ENCODE measurements at regions not wholly inside any gene's neighbourhood (a gene's known extent, or its start where the extent isn't known, plus 50 kb on each side); places are given as distances from the start of the nearest gene placed in this dataset.

- no peak for DNase-seq (ENCODE audit: extremely low read depth, low read depth, low spot score)
These were observed 84.9 kb downstream of the MID1IP1 start for GRCh38 chrX:38886112-38886511.

- no peak for DNase-seq (ENCODE audit: extremely low read depth, low read depth, low spot score)
These were observed 86.0 kb downstream of the MID1IP1 start for GRCh38 chrX:38887222-38887621.

GRCh38 chrX:38890326-38890725 is 89.1 kb downstream of the MID1IP1 start:
- no peak for DNase-seq (ENCODE audit: extremely low read depth, low read depth, low spot score)

- DNase-seq (ENCODE audit: extremely low read depth, low read depth, low spot score): no peak
These were observed 89.7 kb downstream of the MID1IP1 start for GRCh38 chrX:38890963-38891362.

GRCh38 chrX:38891641-38892413 is 90.6 kb downstream of the MID1IP1 start:
- no peak for DNase-seq (ENCODE audit: extremely low read depth, low read depth, low spot score)

GRCh38 chrX:38893441-38893840 is 92.2 kb downstream of the MID1IP1 start:
- DNase-seq (ENCODE audit: extremely low read depth, low read depth, low spot score): no peak

GRCh38 chrX:38895775-38896174 is 94.5 kb downstream of the MID1IP1 start:
- no peak for DNase-seq (ENCODE audit: extremely low read depth, low read depth, low spot score)

- DNase-seq (ENCODE audit: extremely low read depth, low read depth, low spot score): no peak
These were observed 95.6 kb downstream of the MID1IP1 start for GRCh38 chrX:38896724-38897298.

- DNase-seq (ENCODE audit: extremely low read depth, low read depth, low spot score): no peak
These were observed 97.0 kb downstream of the MID1IP1 start for GRCh38 chrX:38898261-38898660.

GRCh38 chrX:38899650-38900049 is 98.4 kb downstream of the MID1IP1 start:
- no peak for DNase-seq (ENCODE audit: extremely low read depth, low read depth, low spot score)

- no peak for DNase-seq (ENCODE audit: extremely low read depth, low read depth, low spot score)
These were observed 99.5 kb downstream of the MID1IP1 start for GRCh38 chrX:38900719-38901118.

GRCh38 chrX:38902972-38903492 is 101.8 kb downstream of the MID1IP1 start:
- no peak for DNase-seq (ENCODE audit: extremely low read depth, low read depth, low spot score)

GRCh38 chrX:38916801-38917200 is 115.5 kb downstream of the MID1IP1 start:
- no peak for DNase-seq (ENCODE audit: extremely low read depth, low read depth, low spot score)

- no peak for DNase-seq (ENCODE audit: extremely low read depth, low read depth, low spot score)
These were observed 116.7 kb downstream of the MID1IP1 start for GRCh38 chrX:38917954-38918353.

GRCh38 chrX:38919202-38919601 is 117.9 kb downstream of the MID1IP1 start:
- DNase-seq (ENCODE audit: extremely low read depth, low read depth, low spot score): no peak

- no peak for DNase-seq (ENCODE audit: extremely low read depth, low read depth, low spot score)
These were observed 118.7 kb downstream of the MID1IP1 start for GRCh38 chrX:38919853-38920528.

GRCh38 chrX:38923451-38923969 is 122.3 kb downstream of the MID1IP1 start:
- DNase-seq (ENCODE audit: extremely low read depth, low read depth, low spot score): no peak

- DNase-seq (ENCODE audit: extremely low read depth, low read depth, low spot score): no peak
These were observed 126.3 kb downstream of the MID1IP1 start for GRCh38 chrX:38927592-38927991.

GRCh38 chrX:38929966-38930421 is 128.7 kb downstream of the MID1IP1 start:
- no peak for DNase-seq (ENCODE audit: extremely low read depth, low read depth, low spot score)

GRCh38 chrX:38930474-38930873 is 129.2 kb downstream of the MID1IP1 start:
- no peak for DNase-seq (ENCODE audit: extremely low read depth, low read depth, low spot score)

- DNase-seq (ENCODE audit: extremely low read depth, low read depth, low spot score): no peak
These were observed 134.3 kb downstream of the MID1IP1 start for GRCh38 chrX:38935561-38935960.

All from glomerular endothelial cell (primary cell).